Prostate gland (tissue), 2 donors: ENCODE measurements at regions not wholly inside any gene's neighbourhood (a gene's known extent, or its start where the extent isn't known, plus 50 kb on each side); places are given as distances from the start of the nearest gene placed in this dataset.

Experiments
- DNase-seq: peaks from one replicate; pipeline ENCODE4 v3.0.0-alpha.2; 2019; ENCODE audit warnings: low spot score
- H3K27ac ChIP-seq, 2 donors: fragments of 200-600 bp; sonication (generic); 2 replicates each; pipeline ENCODE4 v1.5.1; 2017 to 2019
- H3K27me3 ChIP-seq: fragments of 200-600 bp; sonication (generic); replicated peaks from 2 replicates; pipeline ENCODE4 v1.5.1; 2019; ENCODE audit not compliant: insufficient read depth
- H3K36me3 ChIP-seq, 2 donors: fragments of 200-600 bp; sonication (generic); 1 replicate in 1 of 2; 2 replicates in 1 of 2; pipeline versions ENCODE4 v1.5.1 to v1.8.1; 2017 to 2019
- H3K4me1 ChIP-seq: fragments of 200-600 bp; sonication (generic); replicated peaks from 2 replicates; pipeline ENCODE4 v1.5.1; 2019
- H3K4me3 ChIP-seq, 2 donors: fragments of 200-600 bp; sonication (generic); 2 replicates each; pipeline ENCODE4 v1.5.1; 2017 to 2019
- H3K9me3 ChIP-seq: fragments of 200-600 bp; sonication (generic); 2 replicates; pipeline ENCODE4 v1.5.1; 2017
- POLR2A ChIP-seq: fragments of 450-650 bp; IDR thresholded peaks from one replicate; pipeline ENCODE4 v1.6.1; 2016; ENCODE audit warnings: antibody characterized with exemption, mild to moderate bottlenecking
- POLR2AphosphoS5 ChIP-seq: sonication (generic); formaldehyde crosslinking; IDR thresholded peaks from one replicate; pipeline ENCODE4 v1.6.1; 2017; ENCODE audit warnings: antibody characterized with exemption
- WGBS: methylation state at CpG from one replicate; pipeline ENCODE4 v1.1.5; 2018; 5-methylcytosine and 5-hydroxymethylcytosine counted together
- intact Hi-C: fragments of 100-400 bp; cut with DNase I; formaldehyde crosslinking; loops from one replicate; pipeline ENCODE4 v1.14.2; 2022
- TF ChIP-seq, protein P1 (sequence below), 4 experiments: fragments of 200-600 bp in 2 of 4; fragments of 450-650 bp in 2 of 4; sonication (generic) in 2 of 4; IDR thresholded peaks; 1 replicate in 3 of 4; 2 replicates in 1 of 4; pipeline ENCODE4 v1.5.1; 2016 to 2019; ENCODE audit warnings: antibody characterized with exemption in 4 of 4, mild to moderate bottlenecking in 2 of 4, moderate library complexity in 2 of 4

DNA sequence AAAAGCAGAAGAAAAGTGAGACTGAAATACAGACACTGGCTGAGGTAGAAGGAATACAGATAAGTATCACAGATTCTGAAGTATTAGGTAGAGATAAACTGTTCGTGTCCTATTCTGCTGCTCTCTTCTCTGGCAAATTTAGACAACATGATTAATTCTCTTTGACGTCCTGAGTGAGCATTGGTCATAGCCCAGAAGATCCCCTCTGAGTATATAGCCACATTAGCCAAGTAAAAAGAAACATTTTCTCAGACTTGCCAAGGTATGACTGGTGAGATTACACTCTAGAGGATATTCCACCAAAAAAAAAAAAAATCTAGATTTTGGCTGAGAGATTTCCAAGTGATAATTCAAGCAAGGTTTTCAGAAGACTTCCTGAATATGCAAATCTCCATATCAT is 111.4 kb upstream of the ALCAM start:
- Histone ChIP-seq H3K36me3 (no peaks in the 10 kb centered on the region), H3K4me1 (no peaks in the 10 kb centered on the region), H3K27me3 (no peaks in the 10 kb centered on the region), H3K9me3 (no peaks in the 10 kb centered on the region), H3K4me3 (no peak overlapping the region), H3K27ac (no peak overlapping the region)
- 18% methylated on average over 2 of the region's 2 CpGs for WGBS
- no peak for DNase-seq
- TF ChIP-seq POLR2A (no peak), POLR2AphosphoS5 (no peak)
- TF ChIP-seq, protein P1, sequence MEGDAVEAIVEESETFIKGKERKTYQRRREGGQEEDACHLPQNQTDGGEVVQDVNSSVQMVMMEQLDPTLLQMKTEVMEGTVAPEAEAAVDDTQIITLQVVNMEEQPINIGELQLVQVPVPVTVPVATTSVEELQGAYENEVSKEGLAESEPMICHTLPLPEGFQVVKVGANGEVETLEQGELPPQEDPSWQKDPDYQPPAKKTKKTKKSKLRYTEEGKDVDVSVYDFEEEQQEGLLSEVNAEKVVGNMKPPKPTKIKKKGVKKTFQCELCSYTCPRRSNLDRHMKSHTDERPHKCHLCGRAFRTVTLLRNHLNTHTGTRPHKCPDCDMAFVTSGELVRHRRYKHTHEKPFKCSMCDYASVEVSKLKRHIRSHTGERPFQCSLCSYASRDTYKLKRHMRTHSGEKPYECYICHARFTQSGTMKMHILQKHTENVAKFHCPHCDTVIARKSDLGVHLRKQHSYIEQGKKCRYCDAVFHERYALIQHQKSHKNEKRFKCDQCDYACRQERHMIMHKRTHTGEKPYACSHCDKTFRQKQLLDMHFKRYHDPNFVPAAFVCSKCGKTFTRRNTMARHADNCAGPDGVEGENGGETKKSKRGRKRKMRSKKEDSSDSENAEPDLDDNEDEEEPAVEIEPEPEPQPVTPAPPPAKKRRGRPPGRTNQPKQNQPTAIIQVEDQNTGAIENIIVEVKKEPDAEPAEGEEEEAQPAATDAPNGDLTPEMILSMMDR (IDR thresholded peaks at IDR 0.05), result no peak
- intact Hi-C loops, result no loop called here

DNA sequence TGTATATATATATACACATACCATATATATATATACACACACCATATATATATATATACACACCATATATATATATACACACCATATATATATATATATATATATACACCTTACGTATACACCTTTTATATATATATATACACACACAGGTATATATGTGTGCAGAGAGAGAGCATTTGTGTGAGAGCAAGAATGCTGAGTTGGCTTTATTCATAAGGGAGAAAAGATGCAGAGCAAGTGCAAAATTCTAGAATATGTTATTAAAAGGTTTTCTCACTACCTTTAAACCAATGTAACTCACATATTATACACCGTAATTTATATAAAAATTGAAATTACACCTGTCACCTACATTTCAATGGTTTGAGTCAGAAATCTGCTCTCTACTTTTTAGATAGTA is 107.2 kb upstream of the ALCAM start:
- WGBS, result 49% methylated on average over 2 of the region's 2 CpGs
- intact Hi-C loops, result no loop called here
- Histone ChIP-seq H3K4me3 (no peak overlapping the region), H3K27me3 (no peaks in the 10 kb centered on the region), H3K4me1 (no peaks in the 10 kb centered on the region), H3K36me3 (no peaks in the 10 kb centered on the region), H3K9me3 (no peaks in the 10 kb centered on the region), H3K27ac (no peak overlapping the region)
- no peak for DNase-seq
- TF ChIP-seq POLR2AphosphoS5 (no peak), POLR2A (no peak)
- TF ChIP-seq, protein P1 (IDR thresholded peaks at IDR 0.05), result no peak

- Histone ChIP-seq H3K4me3 (no peak overlapping the region), H3K27ac (no peak overlapping the region), H3K9me3 (no peaks in the 10 kb centered on the region), H3K36me3 (no peaks in the 10 kb centered on the region), H3K27me3 (no peaks in the 10 kb centered on the region), H3K4me1 (no peaks in the 10 kb centered on the region)
- intact Hi-C loops, result no loop called here
- TF ChIP-seq POLR2AphosphoS5, result no peak
- TF ChIP-seq, protein P1 (IDR thresholded peaks at IDR 0.05), result no peak
- no peak for TF ChIP-seq POLR2A
- no peak for DNase-seq
- WGBS, result 90% methylated on average over 4 of the region's 4 CpGs
Measured at GRCh38 chr3:105260385-105260784, 106.3 kb upstream of the ALCAM start.

- Histone ChIP-seq H3K4me1 (no peaks in the 10 kb centered on the region), H3K36me3 (no peaks in the 10 kb centered on the region), H3K27me3 (no peaks in the 10 kb centered on the region), H3K9me3 (no peaks in the 10 kb centered on the region), H3K4me3 (no peak overlapping the region), H3K27ac (no peak overlapping the region)
- DNase-seq, result no peak
- no peak for TF ChIP-seq POLR2AphosphoS5
- no peak for TF ChIP-seq POLR2A
- TF ChIP-seq, protein P1 (IDR thresholded peaks at IDR 0.05), result no peak
- intact Hi-C loops, result no loop called here
Measured at GRCh38 chr3:105274536-105274935, 92.2 kb upstream of the ALCAM start.

DNA sequence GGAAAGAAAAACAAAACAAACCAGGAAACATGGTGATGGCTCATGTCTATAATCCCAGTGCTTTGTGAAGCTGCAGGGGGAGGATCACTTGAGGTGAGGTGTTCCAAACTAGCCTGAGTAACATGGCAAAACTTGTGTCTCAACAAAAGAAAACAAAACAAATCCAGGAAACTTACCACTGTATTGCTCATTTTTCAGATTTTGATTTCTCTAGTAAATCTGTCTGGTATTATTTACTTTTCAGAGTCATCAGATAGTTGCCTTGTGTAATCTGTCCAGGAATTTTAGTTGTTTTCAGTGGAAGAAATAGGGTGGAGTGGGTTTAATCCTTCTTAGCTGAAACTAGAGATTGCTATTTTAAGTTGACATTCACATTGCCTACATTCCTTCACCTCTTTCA is 91.8 kb upstream of the ALCAM start:
- H3K27me3 ChIP-seq, result no peaks in the 10 kb centered on the region
- TF ChIP-seq, protein P1 (IDR thresholded peaks at IDR 0.05), result no peak
- TF ChIP-seq POLR2AphosphoS5 (no peak), POLR2A (no peak)
- no peak overlapping the region for H3K4me3 ChIP-seq
- H3K9me3 ChIP-seq, result no peaks in the 10 kb centered on the region
- no peaks in the 10 kb centered on the region for H3K4me1 ChIP-seq
- H3K36me3 ChIP-seq, result no peaks in the 10 kb centered on the region
- no peak overlapping the region for H3K27ac ChIP-seq
- no peak for DNase-seq
- intact Hi-C loops, result no loop called here
